Suprapubic skin (tissue), 3 donors: ENCODE measurements at regions not wholly inside any gene's neighbourhood (a gene's known extent, or its start where the extent isn't known, plus 50 kb on each side); places are given as distances from the start of the nearest gene placed in this dataset.

ENCODE experiments used
- CTCF ChIP-seq, 2 donors: fragments of 200-600 bp in 1 of 2; fragments of 450-650 bp in 1 of 2; sonication (generic) in 1 of 2; IDR thresholded peaks; one replicate each; pipeline ENCODE4 v1.5.1; 2016 to 2019; ENCODE audit warnings: antibody characterized with exemption in 2 of 2, mild to moderate bottlenecking in 1 of 2, moderate library complexity in 1 of 2
- EP300 ChIP-seq: sonication (generic); formaldehyde crosslinking; IDR thresholded peaks from one replicate; pipeline ENCODE4 v1.6.1; 2017; ENCODE audit warnings: antibody characterized with exemption
- POLR2A ChIP-seq, 2 donors: fragments of 450-650 bp; IDR thresholded peaks; one replicate each; pipeline ENCODE4 v1.6.1; 2017; ENCODE audit warnings: antibody characterized with exemption in 2 of 2, mild to moderate bottlenecking in 2 of 2, moderate library complexity in 2 of 2

GRCh38 chr22:22178992-22179391 is 65.6 kb upstream of the VPREB1 start:
- TF ChIP-seq CTCF (IDR thresholded peaks at IDR 0.05) (no peak), POLR2A (IDR thresholded peaks at IDR 0.05) (no peak), EP300 (no peak)
